Endothelial cell of umbilical vein (primary cell): ENCODE measurements at regions not wholly inside any gene's neighbourhood (a gene's known extent, or its start where the extent isn't known, plus 50 kb on each side); places are given as distances from the start of the nearest gene placed in this dataset.

Source experiments
- BruUV-seq: library from RNA; stranded (reverse); fragments of 400-500 nt; replicated peaks from 2 replicates; lab custom pipeline; 2021; lab: Mats Ljungman, UMichigan
- CTCF ChIA-PET: fragments of 300-600, 350-600 bp; sonication (Branson Sonifier 250); formaldehyde crosslinking; loops from one replicate; lab custom pipeline; 2021; ENCODE audit warnings: antibody characterized with exemption, inconsistent platforms; lab: Charles Lee
- POLR2A ChIA-PET: fragments of 300-600, 350-600 bp; sonication (Branson Sonifier 250); formaldehyde crosslinking; loops from one replicate; lab custom pipeline; 2021; ENCODE audit warnings: antibody characterized with exemption, inconsistent platforms; lab: Charles Lee
- DNase-seq: peaks from one replicate; pipeline ENCODE4 v3.0.0-alpha.2; 2011; ENCODE audit warnings: low read depth, low spot score
- FAIRE-seq: peaks from 2 replicates; lab custom pipeline; 2011; peaks lifted over from hg19 to GRCh38; lab: Jason Lieb, UNC
- H2AFZ ChIP-seq: 2 replicates; pipeline ENCODE4 v1.6.0; 2012; ENCODE audit warnings: low read depth, low read length, control low read depth, inconsistent platforms
- H3K27ac ChIP-seq: 2 replicates; pipeline ENCODE4 v1.5.1; 2011; ENCODE audit warnings: low read depth, mild to moderate bottlenecking, control low read depth, low read length, moderate library complexity; ENCODE audit not compliant: insufficient read depth
- H3K27me3 ChIP-seq, 2 experiments: 2 replicates each; pipeline versions ENCODE4 v1.6.0 to v1.6.1; 2011; ENCODE audit warnings: low read length in 2 of 2, mixed read lengths in 1 of 2; ENCODE audit not compliant: control insufficient read depth in 2 of 2, insufficient read depth in 2 of 2
- H3K36me3 ChIP-seq, 2 experiments: 2 replicates in 1 of 2; 3 replicates in 1 of 2; pipeline ENCODE4 v1.5.1; 2011; ENCODE audit warnings: low read length in 2 of 2, mild to moderate bottlenecking in 1 of 2, moderate library complexity in 1 of 2; ENCODE audit not compliant: control insufficient read depth in 2 of 2, insufficient read depth in 2 of 2; ENCODE audit errors: extremely low read depth in 1 of 2
- H3K4me1 ChIP-seq: 3 replicates; pipeline ENCODE4 v1.5.1; 2011; ENCODE audit warnings: mild to moderate bottlenecking, low read length; ENCODE audit not compliant: control insufficient read depth, insufficient read depth; ENCODE audit errors: extremely low read depth
- H3K4me2 ChIP-seq: 2 replicates; pipeline ENCODE4 v1.6.1; 2011; ENCODE audit warnings: low read length, control low read depth, mixed read lengths; ENCODE audit not compliant: insufficient read depth
- H3K4me3 ChIP-seq, 3 experiments: fragments of 200-600 bp in 1 of 3; sonication (generic), shearing (Covaris generic) in 1 of 3; replicated peaks in 1 of 3; 2 replicates each; pipeline ENCODE4 v1.5.1; 2011 to 2016; ENCODE audit warnings: control low read depth in 3 of 3, low read length in 3 of 3, mild to moderate bottlenecking in 2 of 3, inconsistent platforms in 1 of 3, low read depth in 1 of 3, moderate library complexity in 1 of 3; ENCODE audit not compliant: insufficient read depth in 1 of 3
- H3K79me2 ChIP-seq: 2 replicates; pipeline ENCODE4 v1.6.0; 2012; ENCODE audit warnings: low read length, inconsistent platforms; ENCODE audit not compliant: control insufficient read depth, insufficient read depth
- H3K9ac ChIP-seq: replicated peaks from 2 replicates; pipeline ENCODE3; 2011; ENCODE audit warnings: low read length, control low read depth; ENCODE audit not compliant: insufficient read depth; ENCODE audit errors: extremely low read depth
- H3K9me1 ChIP-seq: replicated peaks from 3 replicates; pipeline ENCODE4 v1.6.0; 2011; ENCODE audit warnings: mild to moderate bottlenecking, low read length; ENCODE audit not compliant: control insufficient read depth, insufficient read depth; ENCODE audit errors: extremely low read depth
- H3K9me3 ChIP-seq: replicated peaks from 2 replicates; pipeline ENCODE4 v1.5.1; 2012; ENCODE audit warnings: low read length, inconsistent platforms; ENCODE audit not compliant: control insufficient read depth, insufficient read depth
- H4K20me1 ChIP-seq: replicated peaks from 2 replicates; pipeline ENCODE3; 2011; ENCODE audit warnings: mild to moderate bottlenecking, low read length; ENCODE audit not compliant: control insufficient read depth, insufficient read depth; ENCODE audit errors: extremely low read depth
- EZH2 ChIP-seq: IDR thresholded peaks from 2 replicates; pipeline ENCODE4 v1.6.1; 2012; ENCODE audit warnings: borderline replicate concordance, low read depth, mild to moderate bottlenecking, moderate library complexity, low read length, inconsistent platforms; ENCODE audit not compliant: severe bottlenecking
- FOS ChIP-seq: IDR thresholded peaks from 2 replicates; pipeline ENCODE4 v1.6.1; 2011; ENCODE audit warnings: mild to moderate bottlenecking, low read length, moderate library complexity, borderline replicate concordance; ENCODE audit not compliant: insufficient read depth
- GATA2 ChIP-seq: IDR thresholded peaks from 2 replicates; pipeline ENCODE4 v1.7.0; 2011; ENCODE audit warnings: low read depth, mild to moderate bottlenecking, moderate library complexity, mixed read lengths, low read length; ENCODE audit not compliant: insufficient read length, insufficient read depth
- JUN ChIP-seq: IDR thresholded peaks from 2 replicates; pipeline ENCODE4 v1.6.1; 2011; ENCODE audit warnings: borderline replicate concordance, low read depth; ENCODE audit not compliant: insufficient read length, insufficient read depth
- MYC ChIP-seq: IDR thresholded peaks from one replicate; pipeline ENCODE4 v1.6.1; 2011; ENCODE audit warnings: mild to moderate bottlenecking, low read depth, low read length
- POLR2A ChIP-seq: IDR thresholded peaks from 2 replicates; pipeline ENCODE4 v1.6.1; 2012; ENCODE audit warnings: low read depth, mild to moderate bottlenecking, control low read depth, low read length
- POLR2AphosphoS5 ChIP-seq: IDR thresholded peaks from 2 replicates; pipeline ENCODE4 v1.6.1; 2012; ENCODE audit warnings: low read depth, mild to moderate bottlenecking, control low read depth, low read length, moderate library complexity; ENCODE audit not compliant: insufficient read depth
- dilution Hi-C: fragments of 300-500 bp; cut with MboI; formaldehyde crosslinking; loops from one replicate; pipeline ENCODE4 v1.15.0; 2019; ENCODE audit warnings: low sequenced_read_pairs; ENCODE audit not compliant: extremely low pct_ligation_motif_present
- intact Hi-C: fragments of 100-400 bp; cut with micrococcal nuclease; formaldehyde crosslinking; loops from one replicate; pipeline ENCODE4 v1.10.0; 2022
- TF ChIP-seq, protein P1 (sequence below): IDR thresholded peaks from 2 replicates; pipeline ENCODE4 v1.6.1; 2011; ENCODE audit not compliant: insufficient read depth, insufficient read length
- TF ChIP-seq, protein P2 (sequence below), 2 donors: IDR thresholded peaks; 1 replicate in 1 of 2; 2 replicates in 1 of 2; pipeline ENCODE4 v1.5.1; 2011; ENCODE audit warnings: low read length in 2 of 2, mild to moderate bottlenecking in 2 of 2, moderate library complexity in 2 of 2, control low read depth in 1 of 2, inconsistent platforms in 1 of 2, low read depth in 1 of 2; ENCODE audit not compliant: insufficient read depth in 1 of 2; ENCODE audit errors: extremely low read depth in 1 of 2

DNA sequence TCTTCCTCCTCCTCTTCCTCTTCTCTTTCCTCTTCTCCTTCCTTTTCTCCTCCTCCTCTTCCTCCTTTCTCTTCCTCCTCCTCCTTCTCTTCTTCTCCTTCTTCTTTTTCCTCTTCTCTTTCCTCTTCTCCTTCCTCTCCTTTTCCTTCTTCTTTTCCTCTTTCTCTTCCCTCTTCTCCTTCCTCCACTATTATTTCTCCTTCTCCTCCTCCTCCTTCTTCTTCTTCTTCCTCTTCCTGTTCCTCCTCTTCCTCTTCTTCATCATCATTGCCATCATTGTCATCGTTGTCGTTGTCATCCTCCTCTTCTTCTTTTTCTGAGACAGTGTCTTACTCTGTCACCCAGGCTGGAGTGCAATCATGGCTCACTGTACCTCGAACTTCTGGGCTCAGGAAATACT, 256.3 kb upstream of the SOX4 start:
- FAIRE-seq (no peak), DNase-seq (no peak)
- Histone ChIP-seq H3K4me2 (no peak overlapping the region), H3K9ac (no peak overlapping the region), H3K79me2 (no peaks in the 10 kb centered on the region), H3K9me3 (no peaks in the 10 kb centered on the region), H2AFZ (no peak overlapping the region), H3K4me3 (no peak overlapping the region), H3K4me1 (peaks cover 4% of the 10 kb centered on the region), H3K27ac (no peak overlapping the region), H4K20me1 (no peaks in the 10 kb centered on the region), H3K27me3 (no peaks in the 10 kb centered on the region), H3K9me1 (no peaks in the 10 kb centered on the region), H3K36me3 (no peaks in the 10 kb centered on the region)
- intact Hi-C loops, result no loop called here
- ChIA-PET CTCF (interaction anchor here (1.2 kb wide), 1 partner anchor 34 kb away, joined by 3 read pairs; no protein-coding TSS in a partner anchor), POLR2A (no interaction called here)
- no TSS peak for BruUV-seq
- TF ChIP-seq MYC, result no peak
- TF ChIP-seq, protein P1, sequence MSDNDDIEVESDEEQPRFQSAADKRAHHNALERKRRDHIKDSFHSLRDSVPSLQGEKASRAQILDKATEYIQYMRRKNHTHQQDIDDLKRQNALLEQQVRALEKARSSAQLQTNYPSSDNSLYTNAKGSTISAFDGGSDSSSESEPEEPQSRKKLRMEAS, result no peak
- TF ChIP-seq FOS, result no peak
- TF ChIP-seq POLR2A, result no peak
- no peak for TF ChIP-seq GATA2
- no peak for TF ChIP-seq POLR2AphosphoS5
- TF ChIP-seq EZH2, result no peak
- TF ChIP-seq, protein P2, sequence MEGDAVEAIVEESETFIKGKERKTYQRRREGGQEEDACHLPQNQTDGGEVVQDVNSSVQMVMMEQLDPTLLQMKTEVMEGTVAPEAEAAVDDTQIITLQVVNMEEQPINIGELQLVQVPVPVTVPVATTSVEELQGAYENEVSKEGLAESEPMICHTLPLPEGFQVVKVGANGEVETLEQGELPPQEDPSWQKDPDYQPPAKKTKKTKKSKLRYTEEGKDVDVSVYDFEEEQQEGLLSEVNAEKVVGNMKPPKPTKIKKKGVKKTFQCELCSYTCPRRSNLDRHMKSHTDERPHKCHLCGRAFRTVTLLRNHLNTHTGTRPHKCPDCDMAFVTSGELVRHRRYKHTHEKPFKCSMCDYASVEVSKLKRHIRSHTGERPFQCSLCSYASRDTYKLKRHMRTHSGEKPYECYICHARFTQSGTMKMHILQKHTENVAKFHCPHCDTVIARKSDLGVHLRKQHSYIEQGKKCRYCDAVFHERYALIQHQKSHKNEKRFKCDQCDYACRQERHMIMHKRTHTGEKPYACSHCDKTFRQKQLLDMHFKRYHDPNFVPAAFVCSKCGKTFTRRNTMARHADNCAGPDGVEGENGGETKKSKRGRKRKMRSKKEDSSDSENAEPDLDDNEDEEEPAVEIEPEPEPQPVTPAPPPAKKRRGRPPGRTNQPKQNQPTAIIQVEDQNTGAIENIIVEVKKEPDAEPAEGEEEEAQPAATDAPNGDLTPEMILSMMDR (IDR thresholded peaks at IDR 0.05; ENCODE audit: extremely low read depth in 1 of 2, insufficient read depth in 1 of 2, low read depth in 1 of 2, low read length in 2 of 2), result no peak
- no peak for TF ChIP-seq JUN
- dilution Hi-C loops, result no loop called here
